SK-N-SH (cell line): ENCODE measurements at regions not wholly inside any gene's neighbourhood (a gene's known extent, or its start where the extent isn't known, plus 50 kb on each side); places are given as distances from the start of the nearest gene placed in this dataset.

Experiments used
- JUND ChIP-seq: IDR thresholded peaks from 2 replicates; pipeline ENCODE4 v1.4.0; 2012
- TF ChIP-seq, protein P1 (sequence below): fragments of 200-600 bp; sonication (generic); IDR thresholded peaks from 2 replicates; pipeline ENCODE4 v1.6.1; 2017; ENCODE audit warnings: antibody characterized with exemption, mild to moderate bottlenecking, moderate library complexity

DNA sequence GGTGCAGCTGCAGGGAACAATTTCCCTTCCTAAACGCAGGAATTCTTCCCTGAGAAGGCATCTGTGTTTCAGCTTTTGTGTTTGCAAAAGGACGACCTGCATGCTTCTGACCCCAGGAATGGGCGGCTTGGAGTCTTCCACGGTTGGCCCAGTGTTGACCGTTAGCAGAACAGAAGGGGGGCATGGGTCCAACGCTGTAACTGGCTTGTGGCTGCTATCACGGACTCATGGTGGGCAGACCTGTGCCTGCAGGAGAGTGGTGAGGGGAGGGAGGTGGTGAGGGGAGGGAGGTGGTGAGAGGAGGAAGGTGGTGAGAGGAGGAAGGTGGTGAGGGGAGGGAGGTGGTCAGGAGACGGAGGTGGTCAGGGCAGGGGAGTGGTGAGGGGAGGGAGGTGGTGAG is 388.6 kb upstream of the IRX4 start:
- no peak for TF ChIP-seq JUND
- TF ChIP-seq, protein P1, sequence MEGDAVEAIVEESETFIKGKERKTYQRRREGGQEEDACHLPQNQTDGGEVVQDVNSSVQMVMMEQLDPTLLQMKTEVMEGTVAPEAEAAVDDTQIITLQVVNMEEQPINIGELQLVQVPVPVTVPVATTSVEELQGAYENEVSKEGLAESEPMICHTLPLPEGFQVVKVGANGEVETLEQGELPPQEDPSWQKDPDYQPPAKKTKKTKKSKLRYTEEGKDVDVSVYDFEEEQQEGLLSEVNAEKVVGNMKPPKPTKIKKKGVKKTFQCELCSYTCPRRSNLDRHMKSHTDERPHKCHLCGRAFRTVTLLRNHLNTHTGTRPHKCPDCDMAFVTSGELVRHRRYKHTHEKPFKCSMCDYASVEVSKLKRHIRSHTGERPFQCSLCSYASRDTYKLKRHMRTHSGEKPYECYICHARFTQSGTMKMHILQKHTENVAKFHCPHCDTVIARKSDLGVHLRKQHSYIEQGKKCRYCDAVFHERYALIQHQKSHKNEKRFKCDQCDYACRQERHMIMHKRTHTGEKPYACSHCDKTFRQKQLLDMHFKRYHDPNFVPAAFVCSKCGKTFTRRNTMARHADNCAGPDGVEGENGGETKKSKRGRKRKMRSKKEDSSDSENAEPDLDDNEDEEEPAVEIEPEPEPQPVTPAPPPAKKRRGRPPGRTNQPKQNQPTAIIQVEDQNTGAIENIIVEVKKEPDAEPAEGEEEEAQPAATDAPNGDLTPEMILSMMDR: no peak
